Left ventricle myocardium inferior (tissue), 1 donor: ENCODE measurements at regions not wholly inside any gene's neighbourhood (a gene's known extent, or its start where the extent isn't known, plus 50 kb on each side); places are given as distances from the start of the nearest gene placed in this dataset.

Experiments used
- DNase-seq: peaks from one replicate; pipeline ENCODE4 v3.0.0-alpha.2; 2020
- H3K27ac ChIP-seq: fragments of 200-600 bp; replicated peaks from 2 replicates; pipeline ENCODE4 v1.8.0; 2021
- H3K27me3 ChIP-seq: fragments of 200-600 bp; 2 replicates; pipeline ENCODE4 v1.8.0; 2021; ENCODE audit warnings: low read depth
- H3K36me3 ChIP-seq: fragments of 200-600 bp; 2 replicates; pipeline ENCODE4 v1.8.0; 2021
- H3K4me1 ChIP-seq: fragments of 200-600 bp; 2 replicates; pipeline ENCODE4 v1.8.0; 2021
- H3K4me3 ChIP-seq: fragments of 200-600 bp; 2 replicates; pipeline ENCODE4 v1.8.0; 2021; ENCODE audit warnings: mild to moderate bottlenecking, moderate library complexity
- H3K9me3 ChIP-seq: fragments of 200-600 bp; replicated peaks from 2 replicates; pipeline ENCODE4 v1.8.0; 2021
- intact Hi-C: fragments of 100-400 bp; cut with micrococcal nuclease; formaldehyde crosslinking; loops from one replicate; pipeline ENCODE4 v1.11.0; 2022
- TF ChIP-seq, protein P1 (sequence below): fragments of 200-600 bp; IDR thresholded peaks from 2 replicates; pipeline ENCODE4 v1.8.0; 2021; ENCODE audit warnings: antibody characterized with exemption, mild to moderate bottlenecking, borderline replicate concordance
- donor health status: DM: no; HTN: yes; CAD: no; lungs with severe emphysema.

DNA sequence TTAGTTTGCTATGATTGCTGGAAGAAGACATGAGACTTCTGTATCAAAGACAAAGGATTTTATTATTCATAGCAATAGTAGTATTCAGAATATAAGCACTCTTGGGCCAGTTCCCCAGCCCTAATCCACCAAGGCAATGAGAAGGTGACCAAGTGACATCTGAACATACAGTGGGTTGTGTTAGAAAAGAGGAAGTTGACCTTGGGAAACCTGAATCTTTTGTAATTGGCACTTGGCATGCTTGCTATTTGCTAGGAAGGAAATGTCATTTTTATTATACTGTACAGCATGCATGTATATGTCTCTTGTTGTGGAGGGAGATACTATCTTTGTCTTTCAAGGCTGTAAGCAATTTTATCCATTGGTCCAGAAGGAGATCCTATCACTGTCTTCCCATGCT is 216.1 kb upstream of the FAT1 start:
- H3K36me3 ChIP-seq, result no peaks in the 10 kb centered on the region
- peaks cover 19% of the 10 kb centered on the region for H3K4me1 ChIP-seq
- H3K9me3 ChIP-seq, result no peaks in the 10 kb centered on the region
- no peaks in the 10 kb centered on the region for H3K27me3 ChIP-seq
- no peak overlapping the region for H3K27ac ChIP-seq
- H3K4me3 ChIP-seq, result no peak overlapping the region
- TF ChIP-seq, protein P1, sequence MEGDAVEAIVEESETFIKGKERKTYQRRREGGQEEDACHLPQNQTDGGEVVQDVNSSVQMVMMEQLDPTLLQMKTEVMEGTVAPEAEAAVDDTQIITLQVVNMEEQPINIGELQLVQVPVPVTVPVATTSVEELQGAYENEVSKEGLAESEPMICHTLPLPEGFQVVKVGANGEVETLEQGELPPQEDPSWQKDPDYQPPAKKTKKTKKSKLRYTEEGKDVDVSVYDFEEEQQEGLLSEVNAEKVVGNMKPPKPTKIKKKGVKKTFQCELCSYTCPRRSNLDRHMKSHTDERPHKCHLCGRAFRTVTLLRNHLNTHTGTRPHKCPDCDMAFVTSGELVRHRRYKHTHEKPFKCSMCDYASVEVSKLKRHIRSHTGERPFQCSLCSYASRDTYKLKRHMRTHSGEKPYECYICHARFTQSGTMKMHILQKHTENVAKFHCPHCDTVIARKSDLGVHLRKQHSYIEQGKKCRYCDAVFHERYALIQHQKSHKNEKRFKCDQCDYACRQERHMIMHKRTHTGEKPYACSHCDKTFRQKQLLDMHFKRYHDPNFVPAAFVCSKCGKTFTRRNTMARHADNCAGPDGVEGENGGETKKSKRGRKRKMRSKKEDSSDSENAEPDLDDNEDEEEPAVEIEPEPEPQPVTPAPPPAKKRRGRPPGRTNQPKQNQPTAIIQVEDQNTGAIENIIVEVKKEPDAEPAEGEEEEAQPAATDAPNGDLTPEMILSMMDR, result no peak
- intact Hi-C loops, result no loop called here
- no peak for DNase-seq

DNA sequence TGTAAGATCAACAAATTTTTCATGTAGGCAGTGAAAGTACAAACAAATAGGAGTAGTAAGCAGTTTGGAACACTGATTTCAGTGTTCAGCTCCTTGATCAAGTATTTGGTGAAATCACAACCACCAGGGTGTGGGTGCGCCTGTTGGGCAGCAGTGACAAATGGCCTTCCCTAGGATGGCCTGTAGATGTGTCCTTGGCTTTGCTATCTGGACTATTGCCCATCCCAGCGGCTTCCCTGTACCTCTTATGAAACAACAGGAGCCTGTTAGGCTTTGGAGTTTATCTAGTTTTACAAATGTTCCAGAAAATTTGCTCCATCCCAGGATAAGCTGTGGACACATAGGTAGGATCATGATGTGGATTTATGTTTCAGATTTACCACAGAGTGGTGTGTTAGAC is 216.8 kb upstream of the FAT1 start:
- no peak for DNase-seq
- no peaks in the 10 kb centered on the region for H3K27me3 ChIP-seq
- H3K27ac ChIP-seq, result no peak overlapping the region
- peaks cover 19% of the 10 kb centered on the region for H3K4me1 ChIP-seq
- intact Hi-C loops, result no loop called here
- no peaks in the 10 kb centered on the region for H3K36me3 ChIP-seq
- no peaks in the 10 kb centered on the region for H3K9me3 ChIP-seq
- no peak overlapping the region for H3K4me3 ChIP-seq
- TF ChIP-seq, protein P1, result no peak

- Histone ChIP-seq H3K27me3 (no peaks in the 10 kb centered on the region), H3K4me3 (no peak overlapping the region), H3K9me3 (no peaks in the 10 kb centered on the region), H3K36me3 (no peaks in the 10 kb centered on the region), H3K27ac (no peak overlapping the region), H3K4me1 (peaks cover 13% of the 10 kb centered on the region)
- intact Hi-C loops, result no loop called here
- TF ChIP-seq, protein P1, result no peak
- no peak for DNase-seq
These were observed 219.2 kb upstream of the FAT1 start for GRCh38 chr4:186942758-186943377.

GRCh38 chr4:186943411-186943810 is 219.8 kb upstream of the FAT1 start:
- Histone ChIP-seq H3K4me3 (no peak overlapping the region), H3K27me3 (no peaks in the 10 kb centered on the region), H3K27ac (no peak overlapping the region), H3K36me3 (no peaks in the 10 kb centered on the region), H3K9me3 (no peaks in the 10 kb centered on the region), H3K4me1 (peaks cover 18% of the 10 kb centered on the region)
- intact Hi-C loops, result no loop called here
- TF ChIP-seq, protein P1, result no peak
- no peak for DNase-seq

- H3K9me3 ChIP-seq, result no peaks in the 10 kb centered on the region
- no peaks in the 10 kb centered on the region for H3K27me3 ChIP-seq
- no peak overlapping the region for H3K4me3 ChIP-seq
- DNase-seq, result no peak
- TF ChIP-seq, protein P1, result no peak
- H3K4me1 ChIP-seq, result peaks cover 25% of the 10 kb centered on the region
- H3K36me3 ChIP-seq, result no peaks in the 10 kb centered on the region
- H3K27ac ChIP-seq, result no peak overlapping the region
- intact Hi-C loops, result no loop called here
These were observed 222.5 kb upstream of the FAT1 start for GRCh38 chr4:186946136-186946535.
